WI38 (cell line): ENCODE measurements at regions not wholly inside any gene's neighbourhood (a gene's known extent, or its start where the extent isn't known, plus 50 kb on each side); places are given as distances from the start of the nearest gene placed in this dataset.

Experiments used
- H3K4me3 ChIP-seq: 2 replicates; pipeline ENCODE4 v1.5.1; 2011; ENCODE audit warnings: low read depth, mild to moderate bottlenecking, control low read depth, low read length
- TF ChIP-seq, protein P1 (sequence below): IDR thresholded peaks from 2 replicates; pipeline ENCODE4 v1.5.1; 2012; ENCODE audit warnings: low read depth, mild to moderate bottlenecking, control low read depth, low read length

DNA sequence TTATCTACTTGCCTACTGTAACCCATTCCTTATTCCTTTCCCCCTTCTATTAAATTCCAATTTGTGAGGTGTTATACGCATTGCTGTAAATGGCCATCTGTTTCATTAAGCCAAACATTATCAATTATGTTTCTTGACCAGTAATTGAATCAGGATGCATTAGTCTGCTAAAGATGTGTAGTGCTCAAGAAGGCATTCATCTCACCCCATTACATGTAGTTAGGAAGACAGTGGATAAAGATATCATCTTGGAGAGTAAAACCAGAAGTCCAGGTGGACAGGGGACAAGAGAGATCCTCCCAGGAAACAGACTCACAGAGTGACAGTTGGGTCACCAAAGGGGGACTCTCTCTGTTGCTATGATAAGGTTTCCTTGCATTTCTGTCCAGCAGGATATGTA, 73.3 kb upstream of the FAM98A start:
- no peak overlapping the region for H3K4me3 ChIP-seq
- TF ChIP-seq, protein P1, sequence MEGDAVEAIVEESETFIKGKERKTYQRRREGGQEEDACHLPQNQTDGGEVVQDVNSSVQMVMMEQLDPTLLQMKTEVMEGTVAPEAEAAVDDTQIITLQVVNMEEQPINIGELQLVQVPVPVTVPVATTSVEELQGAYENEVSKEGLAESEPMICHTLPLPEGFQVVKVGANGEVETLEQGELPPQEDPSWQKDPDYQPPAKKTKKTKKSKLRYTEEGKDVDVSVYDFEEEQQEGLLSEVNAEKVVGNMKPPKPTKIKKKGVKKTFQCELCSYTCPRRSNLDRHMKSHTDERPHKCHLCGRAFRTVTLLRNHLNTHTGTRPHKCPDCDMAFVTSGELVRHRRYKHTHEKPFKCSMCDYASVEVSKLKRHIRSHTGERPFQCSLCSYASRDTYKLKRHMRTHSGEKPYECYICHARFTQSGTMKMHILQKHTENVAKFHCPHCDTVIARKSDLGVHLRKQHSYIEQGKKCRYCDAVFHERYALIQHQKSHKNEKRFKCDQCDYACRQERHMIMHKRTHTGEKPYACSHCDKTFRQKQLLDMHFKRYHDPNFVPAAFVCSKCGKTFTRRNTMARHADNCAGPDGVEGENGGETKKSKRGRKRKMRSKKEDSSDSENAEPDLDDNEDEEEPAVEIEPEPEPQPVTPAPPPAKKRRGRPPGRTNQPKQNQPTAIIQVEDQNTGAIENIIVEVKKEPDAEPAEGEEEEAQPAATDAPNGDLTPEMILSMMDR, result no peak

GRCh38 chr2:33671198-33671597, 72.1 kb upstream of the FAM98A start:
- TF ChIP-seq, protein P1, result no peak
- no peak overlapping the region for H3K4me3 ChIP-seq

DNA sequence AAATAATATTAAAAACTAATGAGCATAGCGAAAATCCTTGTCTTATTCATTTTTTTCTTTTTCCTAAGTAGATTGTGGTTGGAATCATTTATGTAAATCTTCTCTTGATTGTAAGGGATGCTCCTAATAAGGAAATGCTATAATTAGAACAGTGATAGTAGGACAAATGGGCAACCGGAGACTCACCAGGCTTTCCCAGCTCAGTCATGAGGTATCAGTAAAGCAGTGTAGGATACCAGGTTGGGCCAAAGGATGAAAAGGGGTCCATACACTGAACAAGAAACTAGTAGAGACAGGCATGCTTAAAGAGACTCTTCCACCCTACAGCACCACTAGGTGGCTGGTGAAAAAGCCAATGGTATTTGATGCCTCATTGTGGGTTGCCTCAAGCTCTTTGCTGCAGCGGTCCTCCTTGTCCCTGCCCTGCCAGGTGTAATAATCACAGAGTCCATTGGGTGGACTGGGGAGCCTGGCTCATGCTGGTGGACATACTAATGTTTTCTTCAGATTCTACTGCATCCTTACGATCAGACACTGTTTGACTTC, 71.4 kb upstream of the FAM98A start:
- TF ChIP-seq, protein P1, result peak; percentile 14; the same call in 1 of the 2 replicates
- no peak overlapping the region for H3K4me3 ChIP-seq

DNA sequence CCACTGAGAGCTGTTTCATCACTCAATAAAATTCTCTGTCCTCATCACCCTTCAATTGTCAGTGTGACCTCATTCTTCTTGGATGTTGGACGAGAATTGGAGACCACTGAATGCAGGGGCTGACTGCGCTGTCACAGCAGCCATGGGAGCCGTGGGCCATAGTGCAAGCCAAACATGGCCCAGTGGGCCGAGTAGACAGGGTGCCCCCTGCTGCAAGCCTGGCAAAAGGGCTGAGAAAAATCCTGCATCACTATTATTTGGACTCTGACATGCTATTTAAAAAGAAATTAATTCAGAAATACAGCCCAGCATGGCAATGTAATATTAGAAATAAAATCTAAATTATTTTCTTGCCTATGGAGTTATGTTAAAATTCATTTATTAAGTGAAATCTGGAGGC, 67.8 kb upstream of the FAM98A start:
- no peak overlapping the region for H3K4me3 ChIP-seq
- TF ChIP-seq, protein P1, result no peak

GRCh38 chr2:33665039-33665438, 65.9 kb upstream of the FAM98A start:
- no peak overlapping the region for H3K4me3 ChIP-seq
- TF ChIP-seq, protein P1, result no peak

DNA sequence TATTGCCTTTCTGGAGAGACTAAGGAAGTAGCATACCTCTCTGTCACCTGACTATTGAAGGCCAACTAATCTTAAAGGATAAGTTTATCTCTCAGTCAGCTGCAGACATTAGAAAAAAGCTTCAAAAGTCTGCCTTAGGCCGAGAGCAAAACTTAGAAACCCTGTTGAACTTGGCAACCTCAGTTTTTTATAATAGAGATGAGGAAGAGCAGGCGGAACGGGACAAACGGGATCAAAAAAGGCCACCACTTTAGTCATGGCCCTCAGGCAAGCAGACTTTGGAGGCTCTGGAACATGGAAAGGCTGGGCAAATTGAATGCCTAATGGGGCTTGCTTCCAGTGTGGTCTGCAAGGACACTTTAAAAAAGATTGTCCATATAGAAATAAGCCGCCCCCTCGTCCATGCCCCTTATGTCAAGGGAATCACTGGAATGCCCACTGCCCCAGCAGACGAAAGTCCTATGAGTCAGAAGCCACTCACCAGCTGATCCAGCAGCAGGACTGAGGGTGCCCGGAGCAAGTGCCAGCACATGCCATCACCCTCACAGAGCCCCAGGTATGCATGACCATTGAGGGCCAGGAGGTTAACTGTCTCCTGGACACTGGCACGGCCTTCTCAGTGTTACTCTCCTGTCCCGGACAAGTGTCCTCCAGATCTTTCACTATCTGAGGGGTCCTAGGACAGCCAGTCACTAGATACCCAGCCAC, 61.5 kb upstream of the FAM98A start:
- H3K4me3 ChIP-seq, result no peak overlapping the region
- TF ChIP-seq, protein P1, result no peak

- TF ChIP-seq, protein P1, result no peak
- H3K4me3 ChIP-seq, result no peak overlapping the region
These were observed 56.7 kb upstream of the FAM98A start for GRCh38 chr2:33655626-33656320.
